ENCODE measurements at regions not wholly inside any gene's neighbourhood (a gene's known extent, or its start where the extent isn't known, plus 50 kb on each side); places are given as distances from the start of the nearest gene placed in this dataset.
A peak's percentile ranks its signal among the peaks of the same experiment; 100 is the strongest.

GRCh38 chr20:59376109-59376841 lies 75.9 kb downstream of the EDN3 start:
- no peak for DNase-seq

GRCh38 chr20:59376998-59377397 lies 76.6 kb downstream of the EDN3 start:
- DNase-seq = no peak

- DNase-seq = no peak
These were observed 77.4 kb downstream of the EDN3 start for GRCh38 chr20:59377842-59378241.

- no peak for DNase-seq
These were observed 78.0 kb downstream of the EDN3 start for GRCh38 chr20:59378396-59378795.

GRCh38 chr20:59378966-59379365 lies 78.6 kb downstream of the EDN3 start:
- no peak for DNase-seq

GRCh38 chr20:59381689-59382088 lies 81.3 kb downstream of the EDN3 start:
- no peak for DNase-seq

- DNase-seq = no peak
These were observed 81.8 kb downstream of the EDN3 start for GRCh38 chr20:59382157-59382725.

- DNase-seq = no peak
These were observed 82.5 kb downstream of the EDN3 start for GRCh38 chr20:59382907-59383306.

GRCh38 chr20:59385038-59385437 lies 84.6 kb downstream of the EDN3 start:
- no peak for DNase-seq

GRCh38 chr20:59385480-59385879 lies 85.1 kb downstream of the EDN3 start:
- DNase-seq = no peak

GRCh38 chr20:59386809-59387208 lies 86.4 kb downstream of the EDN3 start:
- DNase-seq = no peak

GRCh38 chr20:59387891-59388290 lies 87.5 kb downstream of the EDN3 start:
- no peak for DNase-seq

- DNase-seq = no peak
These were observed 88.0 kb downstream of the EDN3 start for GRCh38 chr20:59388402-59388801.

GRCh38 chr20:59390437-59390836 lies 90.0 kb downstream of the EDN3 start:
- DNase-seq = no peak

GRCh38 chr20:59391975-59392374 lies 91.6 kb downstream of the EDN3 start:
- no peak for DNase-seq

- DNase-seq = no peak
These were observed 92.3 kb downstream of the EDN3 start for GRCh38 chr20:59392736-59393135.

- no peak for DNase-seq
These were observed 92.7 kb downstream of the EDN3 start for GRCh38 chr20:59393142-59393541.

- no peak for DNase-seq
These were observed 95.3 kb downstream of the EDN3 start for GRCh38 chr20:59395729-59396128.

GRCh38 chr20:59398537-59399205 lies 98.3 kb downstream of the EDN3 start:
- peak in 1 of 2 experiments; percentile 8 for DNase-seq

- no peak for DNase-seq
These were observed 99.2 kb downstream of the EDN3 start for GRCh38 chr20:59399426-59400099.

- DNase-seq = peak; percentile 22 to 34
These were observed 100.3 kb downstream of the EDN3 start for GRCh38 chr20:59400708-59401107.

GRCh38 chr20:59402681-59403080 lies 102.3 kb downstream of the EDN3 start:
- peak in 1 of 2 experiments; percentile 5 for DNase-seq

GRCh38 chr20:59403261-59403961 lies 103.0 kb downstream of the EDN3 start:
- DNase-seq = peak; percentile 77 to 80
